ENCODE measurements at regions not wholly inside any gene's neighbourhood (a gene's known extent, or its start where the extent isn't known, plus 50 kb on each side); places are given as distances from the start of the nearest gene placed in this dataset.

DNA sequence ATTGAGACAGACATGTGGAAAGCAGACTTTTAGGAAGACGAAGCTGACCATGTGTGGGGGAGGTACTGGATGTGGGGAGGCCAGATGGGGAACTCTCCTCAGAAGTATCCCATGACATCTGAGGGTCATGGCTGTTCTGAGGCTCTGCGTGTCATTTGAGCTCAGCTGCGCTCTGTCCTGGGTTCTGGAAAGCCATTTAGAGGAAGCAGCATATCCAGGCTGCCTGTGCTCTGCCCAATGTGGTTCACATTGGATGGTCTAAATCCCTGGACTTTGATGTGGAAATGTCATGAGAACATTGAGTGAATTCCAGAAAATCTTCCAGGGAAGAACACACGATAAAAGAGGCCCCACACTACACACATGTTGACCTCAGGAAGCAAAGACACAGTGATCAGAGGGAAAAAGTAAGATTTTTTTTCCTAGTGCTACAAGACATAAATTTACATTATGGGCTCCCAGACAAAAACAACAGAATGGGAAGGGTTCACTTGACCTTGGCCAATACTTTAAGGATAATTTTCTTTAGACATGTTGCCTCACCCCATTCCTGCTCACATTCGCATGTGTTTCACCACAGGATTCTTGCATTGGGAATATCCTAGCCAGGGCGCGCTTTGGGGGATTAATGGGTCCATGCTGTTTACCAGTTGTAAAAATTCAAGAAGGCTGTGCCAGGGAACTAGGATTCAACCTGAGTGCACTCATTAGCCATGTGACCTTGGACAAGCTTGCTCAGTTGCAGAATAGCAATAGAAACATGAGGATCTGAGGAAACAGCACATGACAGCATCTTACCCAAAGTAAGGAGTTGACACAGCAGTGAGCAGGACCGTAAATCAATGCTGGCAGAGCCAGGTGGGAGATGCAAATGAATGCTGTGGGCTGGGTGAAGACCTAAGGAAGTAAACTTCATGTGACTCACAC, 73.2 kb upstream of the C1QTNF7 start:
- H3K27me3 ChIP-seq (replicated peaks; ENCODE audit: insufficient read depth, low read length), result no peaks in the 10 kb centered on the region
- no peaks in the 10 kb centered on the region for H4K20me1 ChIP-seq (ENCODE audit: insufficient read depth, low read length)
- H2AFZ ChIP-seq (ENCODE audit: low read length), result no peak overlapping the region

DNA sequence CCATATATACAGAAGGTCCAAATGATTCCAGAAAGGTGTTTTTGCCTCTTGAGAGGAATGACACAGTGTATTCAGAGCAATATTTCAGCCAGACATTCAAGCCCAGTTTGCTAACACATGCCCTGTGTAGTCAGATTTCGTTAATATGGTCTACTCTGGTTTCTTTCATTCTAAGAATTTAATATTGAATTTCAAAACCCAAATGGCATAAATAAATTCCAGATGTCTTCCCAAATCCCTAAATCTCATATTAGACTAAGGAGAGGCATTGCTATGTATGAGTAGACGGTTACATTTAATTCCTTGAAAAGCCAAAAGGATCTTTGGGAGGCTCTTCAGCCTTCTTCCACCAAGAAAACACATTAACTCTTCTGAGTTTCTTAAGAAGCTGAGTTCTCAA, 66.3 kb upstream of the C1QTNF7 start:
- Histone ChIP-seq H3K4me3 (ENCODE audit: low read length) (no peak overlapping the region), H3K27ac (ENCODE audit: low read length) (no peak overlapping the region), H3K79me2 (ENCODE audit: low read length) (no peaks in the 10 kb centered on the region), H3K36me3 (replicated peaks; ENCODE audit: insufficient read depth, low read length) (no peaks in the 10 kb centered on the region), H3K9me2 (replicated peaks; ENCODE audit: insufficient read depth, low read length) (no peaks in the 10 kb centered on the region), H3K4me1 (ENCODE audit: low read length) (no peaks in the 10 kb centered on the region), H4K20me1 (ENCODE audit: insufficient read depth, low read length) (no peaks in the 10 kb centered on the region), H3K4me2 (ENCODE audit: low read depth, low read length) (no peak overlapping the region), H3K9ac (ENCODE audit: low read length) (no peak overlapping the region), H3K27me3 (replicated peaks; ENCODE audit: insufficient read depth, low read length) (no peaks in the 10 kb centered on the region), H3F3A (ENCODE audit: insufficient read depth, low read length) (no peaks in the 10 kb centered on the region), H2AFZ (ENCODE audit: low read length) (no peak overlapping the region), H3K9me3 (replicated peaks; ENCODE audit: insufficient read depth, low read length) (no peaks in the 10 kb centered on the region)
- TF ChIP-seq EZH2 (optimal IDR thresholded peaks at IDR 0.05; ENCODE audit: low read depth, low read length) (no peak), EZH2phosphoT487 (IDR thresholded peaks at IDR 0.05; ENCODE audit: low read length) (no peak)
- TF ChIP-seq, protein P1, sequence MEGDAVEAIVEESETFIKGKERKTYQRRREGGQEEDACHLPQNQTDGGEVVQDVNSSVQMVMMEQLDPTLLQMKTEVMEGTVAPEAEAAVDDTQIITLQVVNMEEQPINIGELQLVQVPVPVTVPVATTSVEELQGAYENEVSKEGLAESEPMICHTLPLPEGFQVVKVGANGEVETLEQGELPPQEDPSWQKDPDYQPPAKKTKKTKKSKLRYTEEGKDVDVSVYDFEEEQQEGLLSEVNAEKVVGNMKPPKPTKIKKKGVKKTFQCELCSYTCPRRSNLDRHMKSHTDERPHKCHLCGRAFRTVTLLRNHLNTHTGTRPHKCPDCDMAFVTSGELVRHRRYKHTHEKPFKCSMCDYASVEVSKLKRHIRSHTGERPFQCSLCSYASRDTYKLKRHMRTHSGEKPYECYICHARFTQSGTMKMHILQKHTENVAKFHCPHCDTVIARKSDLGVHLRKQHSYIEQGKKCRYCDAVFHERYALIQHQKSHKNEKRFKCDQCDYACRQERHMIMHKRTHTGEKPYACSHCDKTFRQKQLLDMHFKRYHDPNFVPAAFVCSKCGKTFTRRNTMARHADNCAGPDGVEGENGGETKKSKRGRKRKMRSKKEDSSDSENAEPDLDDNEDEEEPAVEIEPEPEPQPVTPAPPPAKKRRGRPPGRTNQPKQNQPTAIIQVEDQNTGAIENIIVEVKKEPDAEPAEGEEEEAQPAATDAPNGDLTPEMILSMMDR (IDR thresholded peaks at IDR 0.05; ENCODE audit: low read length), result no peak
- no peak for DNase-seq

More for the DNA sequence above, 73.2 kb upstream of the C1QTNF7 start:
- Histone ChIP-seq H3K4me3 (ENCODE audit: low read length) (no peak overlapping the region), H3K4me1 (ENCODE audit: low read length) (no peaks in the 10 kb centered on the region), H3F3A (ENCODE audit: insufficient read depth, low read length) (no peaks in the 10 kb centered on the region), H3K4me2 (ENCODE audit: low read depth, low read length) (no peak overlapping the region), H3K9me2 (replicated peaks; ENCODE audit: insufficient read depth, low read length) (no peaks in the 10 kb centered on the region), H3K9me3 (replicated peaks; ENCODE audit: insufficient read depth, low read length) (no peaks in the 10 kb centered on the region), H3K27ac (ENCODE audit: low read length) (no peak overlapping the region), H3K79me2 (ENCODE audit: low read length) (no peaks in the 10 kb centered on the region), H3K36me3 (replicated peaks; ENCODE audit: insufficient read depth, low read length) (no peaks in the 10 kb centered on the region), H3K9ac (ENCODE audit: low read length) (no peak overlapping the region)
- DNase-seq, result no peak
- TF ChIP-seq EZH2 (optimal IDR thresholded peaks at IDR 0.05; ENCODE audit: low read depth, low read length), result no peak
- TF ChIP-seq, protein P1 (IDR thresholded peaks at IDR 0.05; ENCODE audit: low read length), result no peak
- no peak for TF ChIP-seq EZH2phosphoT487 (IDR thresholded peaks at IDR 0.05; ENCODE audit: low read length)

DNA sequence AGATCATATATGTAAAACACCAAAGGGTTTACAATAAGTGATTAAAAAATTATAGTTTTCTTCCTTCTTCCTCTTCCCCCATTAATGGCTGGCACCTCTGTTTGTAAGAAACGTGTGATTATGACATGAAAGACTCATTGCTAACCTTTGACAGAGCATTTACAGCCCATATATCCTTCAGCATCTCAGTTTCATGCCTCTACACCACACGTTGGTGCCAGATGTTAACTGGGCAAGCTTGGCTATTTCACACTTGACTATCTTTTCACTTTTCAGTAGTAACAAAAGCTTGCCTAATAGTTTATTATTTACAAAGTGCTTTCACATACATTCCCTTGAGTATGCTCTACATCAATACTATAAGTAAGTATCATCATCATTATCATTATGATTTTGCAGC, 65.3 kb upstream of the C1QTNF7 start:
- Histone ChIP-seq H3K9ac (ENCODE audit: low read length) (no peak overlapping the region), H3K27me3 (replicated peaks; ENCODE audit: insufficient read depth, low read length) (no peaks in the 10 kb centered on the region), H3F3A (ENCODE audit: insufficient read depth, low read length) (no peaks in the 10 kb centered on the region), H3K4me1 (ENCODE audit: low read length) (no peaks in the 10 kb centered on the region), H2AFZ (ENCODE audit: low read length) (no peak overlapping the region), H3K79me2 (ENCODE audit: low read length) (no peaks in the 10 kb centered on the region), H3K36me3 (replicated peaks; ENCODE audit: insufficient read depth, low read length) (no peaks in the 10 kb centered on the region), H3K9me2 (replicated peaks; ENCODE audit: insufficient read depth, low read length) (no peaks in the 10 kb centered on the region), H4K20me1 (ENCODE audit: insufficient read depth, low read length) (no peaks in the 10 kb centered on the region), H3K4me2 (ENCODE audit: low read depth, low read length) (no peak overlapping the region), H3K4me3 (ENCODE audit: low read length) (no peak overlapping the region), H3K27ac (ENCODE audit: low read length) (no peak overlapping the region), H3K9me3 (replicated peaks; ENCODE audit: insufficient read depth, low read length) (no peaks in the 10 kb centered on the region)
- TF ChIP-seq EZH2 (optimal IDR thresholded peaks at IDR 0.05; ENCODE audit: low read depth, low read length) (no peak), EZH2phosphoT487 (IDR thresholded peaks at IDR 0.05; ENCODE audit: low read length) (no peak)
- no peak for DNase-seq

DNA sequence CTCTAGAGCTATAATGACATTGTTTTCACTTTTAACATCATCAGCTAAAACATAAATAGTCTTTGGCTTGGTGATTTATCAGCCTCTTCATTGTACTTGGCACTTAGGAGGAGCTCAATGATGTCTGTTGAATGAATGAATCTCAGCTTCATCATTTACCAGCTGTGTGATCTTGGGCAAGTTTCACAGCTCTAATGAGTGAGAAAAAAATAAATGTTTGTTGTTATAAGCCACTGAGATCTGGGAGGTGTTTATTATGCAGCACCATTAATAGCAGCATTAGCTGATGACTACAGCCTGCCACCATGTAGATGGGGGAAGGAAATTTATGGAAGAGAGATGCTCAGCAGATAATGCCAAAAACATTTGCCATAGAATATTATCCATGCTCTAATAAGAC, 63.6 kb upstream of the C1QTNF7 start:
- no peak for DNase-seq
- H3K36me3 ChIP-seq (replicated peaks; ENCODE audit: insufficient read depth, low read length), result no peaks in the 10 kb centered on the region
- no peaks in the 10 kb centered on the region for H3F3A ChIP-seq (ENCODE audit: insufficient read depth, low read length)
- H3K27me3 ChIP-seq (replicated peaks; ENCODE audit: insufficient read depth, low read length), result no peaks in the 10 kb centered on the region
- TF ChIP-seq, protein P1 (IDR thresholded peaks at IDR 0.05; ENCODE audit: low read length), result no peak
- TF ChIP-seq EZH2 (optimal IDR thresholded peaks at IDR 0.05; ENCODE audit: low read depth, low read length) (no peak), EZH2phosphoT487 (IDR thresholded peaks at IDR 0.05; ENCODE audit: low read length) (no peak)
- H4K20me1 ChIP-seq (ENCODE audit: insufficient read depth, low read length), result no peaks in the 10 kb centered on the region
- no peak overlapping the region for H3K9ac ChIP-seq (ENCODE audit: low read length)
- no peaks in the 10 kb centered on the region for H3K4me1 ChIP-seq (ENCODE audit: low read length)
- no peaks in the 10 kb centered on the region for H3K9me2 ChIP-seq (replicated peaks; ENCODE audit: insufficient read depth, low read length)
- no peaks in the 10 kb centered on the region for H3K79me2 ChIP-seq (ENCODE audit: low read length)
- H3K4me2 ChIP-seq (ENCODE audit: low read depth, low read length), result no peak overlapping the region
- H3K4me3 ChIP-seq (ENCODE audit: low read length), result no peak overlapping the region
- H2AFZ ChIP-seq (ENCODE audit: low read length), result no peak overlapping the region
- H3K9me3 ChIP-seq (replicated peaks; ENCODE audit: insufficient read depth, low read length), result no peaks in the 10 kb centered on the region
- no peak overlapping the region for H3K27ac ChIP-seq (ENCODE audit: low read length)
